ENCODE measurements at regions not wholly inside any gene's neighbourhood (a gene's known extent, or its start where the extent isn't known, plus 50 kb on each side); places are given as distances from the start of the nearest gene placed in this dataset.
A peak's percentile ranks its signal among the peaks of the same experiment; 100 is the strongest.

DNA sequence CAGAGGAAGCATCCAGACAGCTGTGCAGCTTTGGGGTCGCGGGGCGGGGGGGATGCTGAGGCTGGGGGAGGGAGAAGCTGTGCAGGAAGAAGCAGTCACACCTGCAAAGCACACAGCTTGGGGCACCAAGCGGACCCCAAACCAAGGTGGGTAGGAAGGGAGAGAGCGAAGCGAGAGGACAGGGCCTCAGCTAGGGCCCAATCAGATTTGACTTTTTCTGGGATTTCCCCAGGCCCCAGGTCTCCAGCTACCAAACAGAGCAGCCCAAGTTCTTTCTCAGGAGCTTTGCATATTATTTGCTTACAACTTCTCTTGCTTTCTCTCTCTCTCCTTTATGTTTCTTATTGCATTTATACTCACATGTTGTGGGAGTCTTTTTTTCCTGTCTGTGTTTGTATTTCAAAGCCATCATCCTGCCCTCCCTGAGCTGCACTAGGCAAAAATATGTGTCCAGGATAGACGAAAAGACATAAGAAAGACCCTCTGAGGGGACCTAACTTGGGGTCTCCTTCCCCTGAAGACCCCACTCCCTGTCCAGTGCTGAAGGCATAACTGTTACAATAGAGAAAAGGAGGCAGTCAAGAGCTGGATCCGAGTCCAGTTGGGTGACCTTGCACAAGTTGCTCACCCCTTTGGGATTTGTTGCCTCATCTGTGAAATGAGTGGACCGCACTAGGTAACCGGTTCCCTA, 50.6 kb upstream of the SMNDC1 start:
- no peak for DNase-seq

DNA sequence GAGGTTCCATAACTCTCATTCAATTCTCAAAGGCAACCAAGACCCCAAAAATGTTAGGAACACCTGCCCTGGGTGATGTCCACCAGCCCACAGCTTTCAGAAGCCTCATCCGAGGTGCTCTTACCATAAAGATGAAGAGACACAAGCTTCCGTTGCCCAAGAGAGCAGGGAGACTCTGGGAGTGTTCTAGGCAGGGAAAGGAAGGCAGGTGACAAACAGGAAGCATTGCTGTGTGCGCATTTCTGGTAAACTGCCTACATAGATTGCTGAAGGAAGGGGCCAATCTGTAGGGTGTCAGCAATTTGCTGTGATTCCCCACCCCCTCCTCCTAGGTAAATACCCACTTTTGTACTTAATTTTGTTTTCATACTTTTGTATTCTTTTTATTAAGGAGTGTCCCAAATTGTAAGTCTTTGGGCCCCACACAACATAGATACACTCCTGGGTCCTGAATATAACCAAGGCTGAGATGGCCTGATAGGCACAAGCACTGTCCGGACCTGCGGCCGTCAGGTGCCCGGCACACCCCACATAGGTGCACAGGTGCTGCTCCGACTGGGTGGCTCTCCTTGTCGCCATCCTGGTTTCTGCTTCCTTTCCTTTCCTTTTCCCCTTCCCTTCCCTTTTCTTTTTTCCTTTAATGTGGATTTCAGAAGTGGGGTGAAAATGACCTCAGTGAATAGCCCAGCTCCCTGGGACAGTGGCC, 51.4 kb upstream of the SMNDC1 start:
- no peak for DNase-seq

DNA sequence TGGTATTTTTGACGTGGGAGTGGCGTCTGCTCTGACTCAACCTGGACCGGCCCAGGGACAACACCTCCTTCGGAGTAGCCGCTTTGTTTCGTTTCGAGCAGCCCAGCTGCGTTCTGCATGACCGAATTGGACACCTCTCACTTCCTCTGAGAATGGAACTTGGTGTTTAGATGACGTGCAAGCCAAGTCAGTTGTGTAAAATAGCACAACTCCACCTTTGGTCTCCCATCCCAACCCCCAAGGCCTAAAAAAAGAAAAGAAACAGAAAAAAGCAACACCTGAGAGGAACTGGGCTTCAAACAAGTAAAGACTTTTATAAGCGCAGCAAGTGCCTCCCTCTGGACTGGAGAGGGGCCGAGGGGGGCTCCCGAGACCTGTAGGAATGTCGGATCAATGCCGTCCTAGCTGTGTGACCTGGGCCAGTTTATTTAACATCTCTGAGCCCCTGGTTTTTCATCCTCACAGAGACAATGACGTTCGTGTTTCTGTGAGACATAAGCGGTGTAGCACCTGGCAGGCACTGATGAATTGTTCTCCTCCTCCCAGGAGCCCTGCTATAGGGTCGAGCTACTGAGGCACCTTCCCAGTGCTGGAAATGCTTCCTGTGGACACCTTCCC, 52.0 kb upstream of the SMNDC1 start:
- DNase-seq = peak; percentile 69

DNA sequence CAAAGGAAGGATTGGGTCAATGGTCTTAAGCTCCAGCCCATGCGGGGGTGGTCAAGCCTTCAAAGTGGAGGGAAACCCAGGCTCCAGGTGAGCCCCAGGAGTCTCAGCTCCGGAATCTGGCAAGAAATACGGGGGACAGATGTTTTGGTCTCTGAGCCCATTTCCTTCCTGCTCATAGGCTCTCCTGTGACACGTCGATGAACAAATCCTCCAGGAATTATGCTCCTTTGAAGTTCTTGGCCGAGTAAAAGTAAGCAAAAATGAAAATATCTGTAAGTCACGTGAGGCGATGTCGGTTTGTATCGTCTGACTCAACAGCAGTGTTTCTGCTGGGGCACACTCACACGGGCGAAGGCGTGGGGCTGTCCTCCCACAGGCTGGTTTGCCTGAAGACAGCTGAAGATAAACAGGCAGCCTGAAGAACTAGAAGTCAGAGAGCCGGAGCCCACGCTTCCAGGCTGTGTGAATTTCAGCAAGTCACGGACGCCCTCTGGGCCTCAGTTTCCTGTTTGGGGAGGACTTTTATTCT, 52.6 kb upstream of the SMNDC1 start:
- peak; percentile 68 for DNase-seq

DNA sequence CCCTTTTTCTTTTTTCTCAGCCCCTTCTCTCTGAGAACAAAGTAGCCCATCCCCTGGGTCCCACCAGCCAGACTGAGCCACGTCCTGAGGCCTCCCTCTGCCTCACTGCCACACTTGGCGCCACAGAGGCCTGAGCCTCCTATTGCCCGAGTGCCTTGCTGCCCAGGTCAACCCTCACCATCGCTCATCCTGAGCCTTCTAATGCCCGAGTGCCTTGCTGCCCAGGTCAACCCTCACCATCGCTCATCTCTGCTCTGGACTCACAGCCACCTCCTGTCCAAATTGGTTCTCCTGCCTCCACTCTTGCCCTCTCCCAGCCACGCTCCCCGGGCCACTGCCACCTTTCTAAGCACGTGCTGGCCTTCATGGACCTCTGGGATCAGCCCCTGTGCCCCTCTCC, 53.2 kb upstream of the SMNDC1 start:
- DNase-seq = no peak

DNA sequence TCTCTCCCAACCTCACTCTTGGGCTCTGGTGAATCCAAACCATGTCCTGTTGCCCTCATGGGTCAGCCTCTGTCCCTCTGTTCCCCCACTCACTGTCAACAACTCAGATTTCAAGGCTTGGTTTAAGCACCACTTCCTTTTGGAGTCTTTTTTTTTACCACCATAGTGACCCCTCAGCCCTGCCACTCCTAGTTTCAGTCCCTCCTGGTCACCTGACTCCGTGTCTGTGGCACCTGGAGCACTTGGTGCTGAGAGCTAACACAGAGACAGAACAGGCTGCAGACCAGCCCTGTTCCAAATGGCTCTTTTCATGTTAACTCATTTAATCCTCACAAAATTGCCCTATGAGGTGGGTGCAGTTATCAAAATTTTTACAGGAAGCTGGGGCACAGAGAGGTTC, 53.6 kb upstream of the SMNDC1 start:
- no peak for DNase-seq

DNA sequence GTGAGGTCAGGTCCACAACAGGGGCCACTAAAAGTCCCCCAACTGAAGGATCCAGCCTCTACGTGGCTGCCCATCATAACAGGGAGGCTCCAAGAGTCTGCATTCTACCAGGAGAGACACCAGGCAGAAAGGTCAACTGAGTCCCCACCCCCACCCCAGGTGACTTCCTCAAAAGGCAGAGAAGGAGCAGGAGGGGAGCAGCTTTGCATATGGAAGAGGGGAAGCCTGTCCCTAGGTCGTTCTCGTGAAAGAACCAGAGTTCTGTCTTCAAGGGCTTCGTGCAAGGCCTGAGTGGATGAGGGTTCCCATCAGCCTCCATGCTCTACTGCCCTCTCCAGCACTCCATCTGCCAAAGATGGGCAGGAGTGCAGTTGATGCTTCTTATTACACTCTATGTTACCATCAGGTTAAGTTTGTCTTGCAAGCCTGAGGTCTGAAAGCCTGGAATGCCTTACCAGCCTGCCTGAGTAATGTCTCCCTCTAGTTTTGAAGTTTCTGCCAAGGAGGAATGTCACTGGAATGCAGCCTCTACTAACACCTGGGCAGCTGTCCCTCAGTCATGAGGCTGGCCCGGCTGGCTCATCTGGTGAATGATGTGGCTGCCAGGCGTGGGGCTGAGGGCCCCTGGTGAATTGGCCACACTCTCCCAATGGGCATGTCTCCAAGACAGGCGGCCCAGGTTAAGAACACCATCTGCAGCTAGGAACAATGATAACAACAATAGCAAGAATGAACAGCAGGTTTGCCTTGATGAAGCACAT, 54.3 kb upstream of the SMNDC1 start:
- no peak for DNase-seq

DNA sequence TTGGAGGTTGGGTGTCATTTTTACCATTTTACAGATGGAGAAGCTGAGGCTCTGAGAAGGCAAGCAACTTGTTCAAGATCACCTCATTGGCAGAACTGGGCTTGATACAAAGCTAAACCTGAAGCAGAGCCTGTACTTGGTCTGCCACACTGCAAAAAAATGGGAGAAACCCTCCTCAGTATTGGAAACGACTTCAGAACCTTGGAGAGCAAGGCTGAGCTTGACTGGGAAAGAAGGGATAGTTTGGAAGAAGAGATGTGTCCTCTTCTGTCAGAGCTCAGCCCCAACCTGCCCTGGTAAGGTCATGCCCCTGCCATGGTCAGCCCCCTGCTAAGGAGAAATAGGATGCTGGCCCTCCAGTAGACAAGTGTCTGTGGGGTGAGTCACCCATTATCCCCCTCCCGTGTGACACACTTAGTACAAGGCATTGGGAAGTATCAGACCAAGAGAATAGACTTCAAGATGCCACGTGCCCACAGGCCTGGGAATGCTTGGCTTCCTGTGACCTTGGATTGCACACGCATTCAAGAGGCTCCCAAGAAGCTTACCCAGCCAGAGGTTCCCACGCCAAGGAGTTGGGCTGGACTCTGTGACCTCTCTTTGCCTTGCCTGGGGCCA, 56.2 kb upstream of the SMNDC1 start:
- DNase-seq = no peak

DNA sequence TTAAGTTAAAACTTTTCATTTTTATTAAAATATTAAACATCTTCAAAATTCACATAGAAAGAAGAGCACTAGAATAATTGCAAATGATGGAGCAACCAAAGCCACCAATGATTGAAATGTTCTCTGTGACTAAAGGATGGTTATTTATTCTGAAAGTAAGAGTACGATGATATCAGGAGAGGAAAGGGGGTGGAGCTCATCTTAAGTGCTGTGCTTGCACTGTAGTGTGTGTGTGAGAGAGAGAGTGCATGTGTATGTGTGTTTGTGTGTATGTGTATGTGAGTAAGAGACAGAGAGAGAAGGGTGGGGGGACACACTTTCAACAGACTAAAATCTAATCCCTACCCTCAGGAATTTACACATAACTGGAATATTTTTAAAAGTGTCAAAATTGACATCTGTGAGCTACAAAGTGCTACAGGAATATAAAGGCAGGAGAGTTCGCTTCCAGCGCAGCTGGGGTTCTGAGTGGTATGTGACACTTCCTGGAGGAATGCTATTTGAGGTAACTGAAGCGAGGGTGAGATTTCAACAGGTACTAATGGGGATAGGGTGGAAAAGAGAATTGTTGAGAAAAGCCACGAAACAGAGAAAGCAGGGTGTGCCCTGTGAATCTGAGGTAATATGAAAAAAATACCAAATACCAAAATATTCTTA, 57.2 kb upstream of the SMNDC1 start:
- DNase-seq = no peak

DNA sequence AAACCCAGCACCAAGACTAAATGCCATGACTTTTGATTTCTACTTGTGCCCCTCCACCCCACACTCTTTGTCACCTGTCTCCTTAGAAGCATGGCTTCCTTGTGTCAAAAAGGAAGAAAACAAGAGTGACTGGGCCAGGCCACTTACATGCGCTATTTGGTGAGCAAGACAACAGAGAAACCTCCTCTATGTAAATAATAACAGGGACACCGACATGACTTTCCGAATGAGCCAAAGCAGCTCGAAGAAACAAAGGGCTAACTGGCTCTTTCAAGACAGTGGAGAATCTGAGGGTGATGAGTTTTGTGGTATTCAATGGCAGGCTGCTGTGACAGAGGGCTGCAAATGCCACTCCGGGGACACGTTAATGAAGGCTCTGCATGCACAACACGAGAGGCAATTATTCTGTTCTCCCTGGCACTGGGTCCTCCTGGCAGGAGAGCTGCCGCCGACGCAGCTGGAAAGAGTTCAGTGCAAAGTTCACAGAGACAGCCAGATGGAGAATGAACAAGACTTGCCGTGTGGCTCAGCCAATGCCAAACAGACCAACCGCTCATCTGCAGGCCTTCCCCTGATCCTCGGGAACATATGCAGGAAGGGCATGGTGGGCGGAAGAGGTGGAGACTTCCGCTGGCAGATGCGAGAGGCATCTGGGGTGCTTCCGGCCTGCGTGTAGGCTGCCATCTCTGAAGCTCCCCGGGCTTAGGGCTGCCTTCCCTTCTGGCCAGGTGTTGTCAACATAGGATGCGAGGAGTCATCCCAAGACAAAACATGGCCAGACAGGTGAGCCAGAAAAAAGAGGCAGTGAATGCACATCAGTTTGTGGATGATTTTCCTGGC, 59.1 kb upstream of the SMNDC1 start:
- peak; percentile 35 for DNase-seq

DNA sequence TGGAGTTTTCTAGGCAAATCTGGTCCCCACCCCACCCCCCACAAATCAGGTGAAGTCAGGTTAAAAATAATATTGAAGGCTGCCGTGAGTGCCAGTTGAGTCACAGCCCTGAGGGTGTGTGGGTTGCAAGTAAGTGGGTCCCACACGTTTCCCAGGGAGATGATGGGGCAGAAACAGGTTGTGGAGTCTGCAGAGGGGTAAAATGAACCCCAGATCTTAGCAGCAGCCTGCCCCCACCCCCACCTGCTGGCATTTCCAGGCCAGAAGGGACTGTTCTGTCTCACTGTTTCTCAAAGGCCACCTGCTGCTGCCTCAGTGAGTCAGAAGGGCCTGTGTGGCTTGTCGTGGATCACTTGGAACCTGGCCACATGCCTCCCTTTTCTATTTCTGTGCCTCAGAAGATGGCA, 59.8 kb upstream of the SMNDC1 start:
- DNase-seq = no peak

DNA sequence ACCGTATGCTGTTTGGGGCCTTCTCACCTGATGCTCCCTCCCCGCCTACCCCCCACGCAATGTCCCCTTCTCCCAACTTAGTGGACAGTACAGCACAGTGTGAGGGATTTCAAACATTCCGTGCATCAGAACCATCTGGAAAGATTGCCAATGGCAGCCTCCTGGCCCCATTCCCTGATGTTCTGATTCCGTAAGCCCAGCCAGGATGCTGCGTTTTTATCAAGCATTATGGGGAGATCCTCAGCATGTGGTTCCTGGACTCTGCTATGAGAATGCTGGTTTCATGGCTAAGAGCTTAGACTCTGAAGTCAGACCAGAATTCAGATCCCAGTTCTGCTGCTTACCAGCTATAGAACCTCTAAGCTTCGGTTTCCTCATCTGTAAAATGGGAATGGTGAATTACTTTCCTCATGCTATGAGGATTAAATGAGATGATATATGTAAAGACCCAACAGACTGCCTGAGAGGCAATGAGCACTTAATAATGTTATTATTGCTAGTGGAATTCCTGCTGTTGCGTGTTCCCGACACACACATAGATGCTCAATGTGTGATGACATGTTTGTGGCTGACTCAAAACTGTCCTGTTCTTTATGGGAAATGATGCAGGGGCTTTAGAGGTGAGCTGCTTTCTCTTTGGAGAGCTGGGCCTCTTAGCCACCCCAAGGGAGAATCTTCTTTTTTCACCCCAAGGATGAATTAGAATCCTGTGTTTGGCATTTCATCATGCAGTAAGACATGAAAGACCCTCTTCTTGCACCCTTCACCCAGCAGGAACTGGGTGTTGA, 60.8 kb upstream of the SMNDC1 start:
- no peak for DNase-seq

DNA sequence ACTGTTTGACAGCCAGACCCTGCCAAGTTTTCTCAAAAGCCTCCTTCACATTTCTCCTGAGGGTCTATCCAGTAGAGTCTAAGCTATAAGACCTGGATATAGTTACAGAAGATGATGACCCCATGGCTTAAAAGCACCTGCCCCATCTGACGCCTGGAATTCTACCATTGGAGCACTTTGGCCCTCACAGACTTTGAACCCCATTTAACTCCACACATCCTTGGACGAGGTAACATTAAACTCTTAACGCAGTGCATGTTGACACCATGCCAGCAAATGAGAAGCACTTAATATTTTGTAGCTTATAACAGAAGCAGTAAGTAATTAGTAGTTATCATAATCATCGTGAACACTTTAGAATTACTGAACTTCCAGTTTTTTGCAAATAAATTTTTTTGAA, 61.9 kb upstream of the SMNDC1 start:
- DNase-seq = no peak

DNA sequence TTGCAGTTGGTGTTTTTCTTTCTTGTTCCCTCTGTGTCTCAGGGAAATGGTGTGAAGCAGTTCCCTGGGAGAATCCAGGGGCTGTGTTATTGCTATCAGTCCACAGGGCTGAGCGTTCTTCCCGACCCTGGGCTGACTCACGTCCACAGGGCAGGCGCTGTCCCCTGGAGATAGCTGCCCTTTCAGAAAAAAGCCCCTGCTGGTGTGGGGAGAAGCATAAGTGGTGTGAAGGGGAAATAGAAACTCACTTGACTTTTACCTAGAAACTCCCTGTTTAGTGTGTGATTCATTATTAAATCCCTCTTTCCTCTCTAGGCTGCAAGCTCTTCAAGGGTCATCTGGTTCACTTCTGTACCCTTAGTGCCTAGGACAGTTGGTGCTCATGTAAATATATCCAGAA, 63.3 kb upstream of the SMNDC1 start:
- DNase-seq = no peak

DNA sequence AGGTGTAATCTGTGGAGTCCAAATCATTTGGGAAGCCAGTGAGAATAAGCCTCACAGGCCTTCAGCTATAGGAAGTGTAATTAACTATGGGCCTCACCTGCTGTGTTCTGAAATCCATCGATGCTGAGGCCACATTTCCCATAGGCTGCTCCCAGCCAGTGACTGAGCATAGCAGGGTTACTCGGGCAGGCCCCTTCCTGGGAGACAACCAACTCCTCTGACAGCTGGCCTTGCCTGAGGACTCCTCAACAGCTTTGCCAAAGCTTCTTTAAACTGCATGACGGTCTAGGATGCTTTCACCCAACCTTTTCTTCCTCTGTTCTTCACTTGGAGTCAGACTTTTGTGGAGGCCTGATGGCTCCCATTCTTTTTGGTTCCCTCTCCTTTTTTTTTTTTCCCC, 63.8 kb upstream of the SMNDC1 start:
- no peak for DNase-seq

DNA sequence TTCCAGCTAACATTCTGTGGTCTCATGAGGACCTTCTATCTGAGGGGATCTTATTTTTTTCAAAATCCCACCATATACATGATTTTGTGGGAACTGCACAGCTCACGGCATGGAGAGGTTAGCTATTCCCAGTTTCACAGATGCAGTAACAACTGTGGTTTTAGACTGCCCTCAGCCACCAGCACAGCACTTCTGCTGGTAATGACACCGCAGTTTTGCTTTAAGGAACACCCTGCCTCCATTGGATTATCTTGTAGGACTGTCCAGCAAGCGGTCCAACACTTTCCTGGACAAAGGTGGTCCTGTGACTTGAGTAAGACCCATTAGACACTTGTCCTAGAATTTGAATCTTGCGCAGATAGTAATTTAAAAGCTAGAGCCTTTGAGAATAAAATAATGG, 65.3 kb upstream of the SMNDC1 start:
- no peak for DNase-seq

DNA sequence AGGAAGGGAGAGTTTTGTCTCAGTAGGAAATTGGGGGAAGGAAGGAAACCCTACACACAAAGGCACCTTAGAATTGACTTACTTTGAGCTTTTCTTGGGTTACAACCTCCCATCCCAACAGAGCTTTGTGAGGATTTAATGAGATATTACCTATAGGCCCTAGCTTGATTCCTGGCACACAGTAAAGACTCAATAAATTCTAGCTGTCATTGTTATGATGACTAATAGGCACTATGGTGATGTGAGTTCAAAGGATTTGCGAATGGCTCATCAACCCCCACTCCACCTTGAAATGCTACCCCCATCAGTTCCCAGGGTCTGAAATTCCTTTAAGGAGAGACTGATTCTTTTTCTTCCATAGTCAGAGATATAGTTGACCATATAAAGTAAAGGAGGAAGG, 67.9 kb upstream of the SMNDC1 start:
- DNase-seq = no peak

DNA sequence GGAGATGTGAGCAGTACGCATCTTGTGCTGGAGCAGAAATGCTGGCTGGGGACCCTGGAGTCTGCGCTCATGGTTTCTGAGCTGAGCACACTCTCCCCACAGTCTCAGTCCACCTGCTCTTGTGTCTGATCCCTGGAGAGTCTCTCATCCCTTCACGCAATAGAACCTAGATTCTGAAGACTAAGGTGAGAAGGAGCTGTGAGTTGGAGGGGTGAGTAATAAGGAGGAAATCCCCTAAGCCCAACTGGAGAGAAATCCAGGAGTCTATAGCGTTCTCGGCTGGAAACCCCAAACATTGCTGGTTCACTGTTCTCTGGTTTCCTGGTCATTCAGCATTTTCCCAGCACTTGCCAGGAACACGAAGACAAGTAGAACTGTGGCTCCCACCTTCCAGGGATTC, 68.3 kb upstream of the SMNDC1 start:
- no peak for DNase-seq

DNA sequence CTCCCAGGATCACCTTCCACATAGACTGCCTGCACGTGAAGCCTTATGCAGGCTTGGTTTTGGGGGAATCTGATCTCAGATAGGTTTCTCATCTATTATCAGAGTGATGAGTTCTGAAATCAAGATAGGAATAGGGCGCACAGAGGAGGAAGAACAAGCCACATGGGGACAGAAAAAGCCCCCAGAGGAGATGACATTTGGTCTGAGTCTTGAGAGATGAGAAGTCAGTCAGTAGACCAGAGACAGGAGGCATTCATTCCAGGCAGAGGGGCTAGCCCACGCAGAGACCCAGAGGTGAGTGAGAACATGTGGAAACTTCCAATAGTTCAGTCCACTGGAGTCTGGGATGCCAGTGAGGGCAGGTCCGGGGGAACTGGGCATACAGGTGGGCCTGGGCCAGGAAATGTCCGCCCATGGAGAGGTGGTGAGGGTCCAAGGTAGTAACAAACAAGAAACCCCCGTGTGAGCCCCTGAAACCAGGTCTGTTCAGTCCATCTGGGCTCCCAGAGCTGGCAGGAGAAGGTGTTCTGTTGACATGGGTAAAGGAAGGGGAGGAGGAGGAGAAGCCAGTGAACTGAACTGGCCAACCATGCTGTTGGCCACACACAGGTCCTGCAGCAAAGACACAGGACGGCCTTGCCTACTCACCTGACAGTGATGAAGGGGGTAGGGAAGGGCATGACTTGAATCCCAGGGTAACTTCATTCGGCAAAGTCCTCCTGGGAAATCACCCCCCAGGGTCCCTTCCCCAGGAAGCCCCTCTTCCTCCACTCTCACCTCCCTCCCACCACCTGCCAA, 69.3 kb upstream of the SMNDC1 start:
- DNase-seq = no peak

Measured in tongue (tissue), 1 donor.